Karpas-422 (cell line): ENCODE measurements at regions not wholly inside any gene's neighbourhood (a gene's known extent, or its start where the extent isn't known, plus 50 kb on each side); places are given as distances from the start of the nearest gene placed in this dataset.
"Not testable (repeated sequence)": the region's sequence is repeated elsewhere in the genome, so short reads cannot be mapped to it uniquely, and the experiment has no call there.

ENCODE experiments used
- DNase-seq: peaks from one replicate; pipeline ENCODE4 v3.0.0-alpha.2; 2015
- H2AFZ ChIP-seq: fragments of 200-600 bp; sonication (generic); 2 replicates; pipeline ENCODE4 v1.6.1; 2014; ENCODE audit warnings: antibody characterized with exemption, low read length, mixed read lengths
- H3K27ac ChIP-seq: fragments of 200-600 bp; sonication (generic); 2 replicates; pipeline ENCODE4 v1.5.1; 2014; ENCODE audit warnings: mild to moderate bottlenecking, low read length, moderate library complexity
- H3K27me3 ChIP-seq: fragments of 200-600 bp; sonication (generic); 2 replicates; pipeline ENCODE4 v1.6.1; 2014; ENCODE audit warnings: low read length, mixed read lengths
- H3K36me3 ChIP-seq: fragments of 200-600 bp; sonication (generic); 2 replicates; pipeline ENCODE4 v1.6.1; 2014; ENCODE audit warnings: low read length, mixed read lengths; ENCODE audit not compliant: insufficient read depth
- H3K4me1 ChIP-seq: fragments of 200-600 bp; sonication (generic); 2 replicates; pipeline ENCODE4 v1.6.1; 2014; ENCODE audit warnings: mild to moderate bottlenecking, low read length, mixed read lengths
- H3K4me2 ChIP-seq: fragments of 200-600 bp; sonication (generic); 2 replicates; pipeline ENCODE4 v1.6.1; 2014; ENCODE audit warnings: low read length, low read depth, mild to moderate bottlenecking; ENCODE audit not compliant: poor library complexity, severe bottlenecking
- H3K4me3 ChIP-seq: fragments of 200-600 bp; sonication (generic); 2 replicates; pipeline ENCODE4 v1.5.1; 2014; ENCODE audit warnings: mild to moderate bottlenecking, antibody characterized with exemption, low read length, mixed read lengths
- H3K79me2 ChIP-seq: fragments of 200-600 bp; sonication (generic); 2 replicates; pipeline ENCODE4 v1.6.1; 2014; ENCODE audit warnings: mild to moderate bottlenecking, low read length, mixed read lengths
- H3K9ac ChIP-seq: fragments of 200-600 bp; sonication (generic); 2 replicates; pipeline ENCODE4 v1.6.0; 2014; ENCODE audit warnings: low read length
- H3K9me2 ChIP-seq: fragments of 200-600 bp; sonication (generic), shearing (Covaris generic); replicated peaks from 2 replicates; pipeline ENCODE4 v1.6.0; 2014; ENCODE audit warnings: mild to moderate bottlenecking, low read length, moderate library complexity; ENCODE audit not compliant: insufficient read depth
- H3K9me3 ChIP-seq: fragments of 300-700, 200-600 bp; sonication (generic); 2 replicates; pipeline ENCODE4 v1.6.1; 2014; ENCODE audit warnings: low read length, mixed read lengths
- H4K20me1 ChIP-seq: fragments of 200-600 bp; sonication (generic); 2 replicates; pipeline ENCODE4 v1.6.1; 2014; ENCODE audit warnings: mild to moderate bottlenecking, antibody characterized with exemption, low read length, low read depth; ENCODE audit not compliant: insufficient read depth

GRCh38 chr1:72370836-72371235 is 88.5 kb upstream of the NEGR1 start:
- DNase-seq, H4K20me1 ChIP-seq, H3K27me3 ChIP-seq, H3K4me1 ChIP-seq, H3K9ac ChIP-seq, H3K9me2 ChIP-seq, H3K36me3 ChIP-seq, H3K27ac ChIP-seq, H2AFZ ChIP-seq, H3K4me2 ChIP-seq, H3K79me2 ChIP-seq, H3K4me3 ChIP-seq: not testable (repeated sequence)
- peaks cover 16% of the 10 kb centered on the region for H3K9me3 ChIP-seq

GRCh38 chr1:72369069-72369757 is 86.9 kb upstream of the NEGR1 start:
- Histone ChIP-seq H4K20me1 (no peaks in the 10 kb centered on the region), H3K4me2 (no peak overlapping the region), H3K27me3 (no peaks in the 10 kb centered on the region), H3K4me1 (no peaks in the 10 kb centered on the region), H3K9ac (no peak overlapping the region), H2AFZ (no peak overlapping the region), H3K9me3 (peaks cover 25% of the 10 kb centered on the region), H3K4me3 (no peak overlapping the region), H3K9me2 (no peaks in the 10 kb centered on the region), H3K79me2 (no peaks in the 10 kb centered on the region), H3K27ac (no peak overlapping the region), H3K36me3 (no peaks in the 10 kb centered on the region)
- DNase-seq, result no peak

GRCh38 chr1:72366466-72366865 is 84.1 kb upstream of the NEGR1 start:
- no peak for DNase-seq
- no peaks in the 10 kb centered on the region for H3K36me3 ChIP-seq
- H3K9ac ChIP-seq, result no peak overlapping the region
- no peaks in the 10 kb centered on the region for H3K4me1 ChIP-seq
- H3K4me3 ChIP-seq, result no peak overlapping the region
- H3K9me3 ChIP-seq, result peaks cover 36% of the 10 kb centered on the region
- H3K27ac ChIP-seq, result no peak overlapping the region
- H3K27me3 ChIP-seq, result no peaks in the 10 kb centered on the region
- H2AFZ ChIP-seq, result no peak overlapping the region
- H3K4me2 ChIP-seq, result no peak overlapping the region
- H4K20me1 ChIP-seq, result no peaks in the 10 kb centered on the region
- no peaks in the 10 kb centered on the region for H3K9me2 ChIP-seq
- H3K79me2 ChIP-seq, result no peaks in the 10 kb centered on the region

GRCh38 chr1:72365693-72366092 is 83.4 kb upstream of the NEGR1 start:
- no peak overlapping the region for H3K4me2 ChIP-seq
- H2AFZ ChIP-seq, result no peak overlapping the region
- no peaks in the 10 kb centered on the region for H4K20me1 ChIP-seq
- DNase-seq, result no peak
- no peak overlapping the region for H3K9ac ChIP-seq
- no peak overlapping the region for H3K27ac ChIP-seq
- H3K9me2 ChIP-seq, result no peaks in the 10 kb centered on the region
- H3K27me3 ChIP-seq, result no peaks in the 10 kb centered on the region
- H3K36me3 ChIP-seq, result no peaks in the 10 kb centered on the region
- H3K4me3 ChIP-seq, result no peak overlapping the region
- no peaks in the 10 kb centered on the region for H3K4me1 ChIP-seq
- no peaks in the 10 kb centered on the region for H3K79me2 ChIP-seq
- H3K9me3 ChIP-seq, result peaks cover 37% of the 10 kb centered on the region

GRCh38 chr1:72362538-72362937 is 80.2 kb upstream of the NEGR1 start:
- Histone ChIP-seq H3K9me2 (no peaks in the 10 kb centered on the region), H3K4me1 (no peaks in the 10 kb centered on the region), H3K4me2 (no peak overlapping the region), H3K27me3 (no peaks in the 10 kb centered on the region), H3K27ac (no peak overlapping the region), H3K4me3 (no peak overlapping the region), H3K9me3 (peaks cover 37% of the 10 kb centered on the region), H3K9ac (no peak overlapping the region), H2AFZ (no peak overlapping the region), H4K20me1 (no peaks in the 10 kb centered on the region), H3K79me2 (no peaks in the 10 kb centered on the region), H3K36me3 (no peaks in the 10 kb centered on the region)
- no peak for DNase-seq

GRCh38 chr1:72357411-72357810 is 75.1 kb upstream of the NEGR1 start:
- DNase-seq, result no peak
- Histone ChIP-seq H3K27ac (no peak overlapping the region), H3K4me1 (no peaks in the 10 kb centered on the region)

GRCh38 chr1:72355899-72356298 is 73.6 kb upstream of the NEGR1 start:
- Histone ChIP-seq H3K27me3 (no peaks in the 10 kb centered on the region), H3K9me2 (no peaks in the 10 kb centered on the region), H3K27ac (no peak overlapping the region), H3K36me3 (no peaks in the 10 kb centered on the region), H3K9ac (no peak overlapping the region), H2AFZ (no peak overlapping the region), H3K4me1 (no peaks in the 10 kb centered on the region), H4K20me1 (no peaks in the 10 kb centered on the region), H3K4me2 (no peak overlapping the region), H3K9me3 (peaks cover 36% of the 10 kb centered on the region), H3K4me3 (no peak overlapping the region), H3K79me2 (no peaks in the 10 kb centered on the region)
- no peak for DNase-seq

More at GRCh38 chr1:72357411-72357810, 75.1 kb upstream of the NEGR1 start:
- no peaks in the 10 kb centered on the region for H4K20me1 ChIP-seq
- H3K9me3 ChIP-seq, result peaks cover 35% of the 10 kb centered on the region
- no peaks in the 10 kb centered on the region for H3K27me3 ChIP-seq
- H3K36me3 ChIP-seq, result no peaks in the 10 kb centered on the region
- no peak overlapping the region for H3K9ac ChIP-seq
- H3K79me2 ChIP-seq, result no peaks in the 10 kb centered on the region
- H3K4me2 ChIP-seq, result no peak overlapping the region
- H2AFZ ChIP-seq, result no peak overlapping the region
- no peaks in the 10 kb centered on the region for H3K9me2 ChIP-seq
- no peak overlapping the region for H3K4me3 ChIP-seq

GRCh38 chr1:72341661-72342060 is 59.3 kb upstream of the NEGR1 start:
- Histone ChIP-seq H4K20me1 (no peaks in the 10 kb centered on the region), H3K4me2 (no peak overlapping the region), H3K79me2 (no peaks in the 10 kb centered on the region), H3K4me3 (no peak overlapping the region), H2AFZ (no peak overlapping the region), H3K36me3 (no peaks in the 10 kb centered on the region), H3K27me3 (no peaks in the 10 kb centered on the region), H3K9me2 (no peaks in the 10 kb centered on the region), H3K9ac (no peak overlapping the region), H3K27ac (no peak overlapping the region), H3K9me3 (no peaks in the 10 kb centered on the region), H3K4me1 (no peaks in the 10 kb centered on the region)
- no peak for DNase-seq
